ENCODE measurements at regions not wholly inside any gene's neighbourhood (a gene's known extent, or its start where the extent isn't known, plus 50 kb on each side); places are given as distances from the start of the nearest gene placed in this dataset.
A peak's percentile ranks its signal among the peaks of the same experiment; 100 is the strongest.

GRCh38 chr4:119794681-119795080, 166.1 kb upstream of the PDE5A start:
- Histone ChIP-seq H3K27me3 (ENCODE audit: insufficient read depth, low read length, poor library complexity) (no peaks in the 10 kb centered on the region), H3K23ac (ENCODE audit: low read length) (no peak overlapping the region), H3K4me1 (ENCODE audit: control insufficient read depth, low read depth, low read length) (no peaks in the 10 kb centered on the region), H3K4me2 (ENCODE audit: low read length) (no peak overlapping the region), H3K36me3 (ENCODE audit: control insufficient read depth, insufficient read depth, low read length) (no peaks in the 10 kb centered on the region), H3K79me2 (ENCODE audit: control insufficient read depth, insufficient read depth, low read length) (no peaks in the 10 kb centered on the region), H4K5ac (ENCODE audit: low read length) (no peak overlapping the region), H3K56ac (ENCODE audit: low read length) (no peak overlapping the region), H3K27ac (ENCODE audit: low read depth, low read length) (no peak overlapping the region), H2AK5ac (ENCODE audit: low read length) (no peak overlapping the region), H3K79me1 (ENCODE audit: low read length) (no peaks in the 10 kb centered on the region), H3K4ac (ENCODE audit: low read depth, low read length) (no peak overlapping the region), H4K8ac (ENCODE audit: low read depth, low read length) (no peak overlapping the region), H3K4me3 (ENCODE audit: low read length) (no peak overlapping the region), H2BK15ac (replicated peaks; ENCODE audit: low read depth) (no peak overlapping the region), H2BK5ac (ENCODE audit: low read length) (no peak overlapping the region), H3K9ac (ENCODE audit: low read length) (no peak overlapping the region), H2BK120ac (ENCODE audit: low read depth, low read length) (no peak overlapping the region), H3K18ac (ENCODE audit: low read length) (no peak overlapping the region)
- no peak for DNase-seq
- WGBS (ENCODE audit: extremely low coverage, insufficient coverage, low lambda C conversion rate): no CpG with 5 or more reads among the region's 4 CpGs

GRCh38 chr4:119794113-119794512, 165.5 kb upstream of the PDE5A start:
- Histone ChIP-seq H3K79me2 (ENCODE audit: control insufficient read depth, insufficient read depth, low read length) (no peaks in the 10 kb centered on the region), H3K23ac (ENCODE audit: low read length) (no peak overlapping the region), H3K56ac (ENCODE audit: low read length) (no peak overlapping the region), H3K4me3 (ENCODE audit: low read length) (no peak overlapping the region), H3K4me1 (ENCODE audit: control insufficient read depth, low read depth, low read length) (no peaks in the 10 kb centered on the region), H3K27me3 (ENCODE audit: insufficient read depth, low read length, poor library complexity) (no peaks in the 10 kb centered on the region), H3K36me3 (ENCODE audit: control insufficient read depth, insufficient read depth, low read length) (no peaks in the 10 kb centered on the region), H2BK5ac (ENCODE audit: low read length) (no peak overlapping the region), H3K18ac (ENCODE audit: low read length) (no peak overlapping the region), H2AK5ac (ENCODE audit: low read length) (no peak overlapping the region), H4K5ac (ENCODE audit: low read length) (no peak overlapping the region), H2BK120ac (ENCODE audit: low read depth, low read length) (no peak overlapping the region), H2BK15ac (replicated peaks; ENCODE audit: low read depth) (no peak overlapping the region), H4K8ac (ENCODE audit: low read depth, low read length) (no peak overlapping the region), H3K4me2 (ENCODE audit: low read length) (no peak overlapping the region), H3K79me1 (ENCODE audit: low read length) (no peaks in the 10 kb centered on the region), H3K9ac (ENCODE audit: low read length) (no peak overlapping the region), H3K4ac (ENCODE audit: low read depth, low read length) (no peak overlapping the region), H3K27ac (ENCODE audit: low read depth, low read length) (no peak overlapping the region)
- no CpG with 5 or more reads among the region's 4 CpGs for WGBS (ENCODE audit: extremely low coverage, insufficient coverage, low lambda C conversion rate)
- DNase-seq: no peak

DNA sequence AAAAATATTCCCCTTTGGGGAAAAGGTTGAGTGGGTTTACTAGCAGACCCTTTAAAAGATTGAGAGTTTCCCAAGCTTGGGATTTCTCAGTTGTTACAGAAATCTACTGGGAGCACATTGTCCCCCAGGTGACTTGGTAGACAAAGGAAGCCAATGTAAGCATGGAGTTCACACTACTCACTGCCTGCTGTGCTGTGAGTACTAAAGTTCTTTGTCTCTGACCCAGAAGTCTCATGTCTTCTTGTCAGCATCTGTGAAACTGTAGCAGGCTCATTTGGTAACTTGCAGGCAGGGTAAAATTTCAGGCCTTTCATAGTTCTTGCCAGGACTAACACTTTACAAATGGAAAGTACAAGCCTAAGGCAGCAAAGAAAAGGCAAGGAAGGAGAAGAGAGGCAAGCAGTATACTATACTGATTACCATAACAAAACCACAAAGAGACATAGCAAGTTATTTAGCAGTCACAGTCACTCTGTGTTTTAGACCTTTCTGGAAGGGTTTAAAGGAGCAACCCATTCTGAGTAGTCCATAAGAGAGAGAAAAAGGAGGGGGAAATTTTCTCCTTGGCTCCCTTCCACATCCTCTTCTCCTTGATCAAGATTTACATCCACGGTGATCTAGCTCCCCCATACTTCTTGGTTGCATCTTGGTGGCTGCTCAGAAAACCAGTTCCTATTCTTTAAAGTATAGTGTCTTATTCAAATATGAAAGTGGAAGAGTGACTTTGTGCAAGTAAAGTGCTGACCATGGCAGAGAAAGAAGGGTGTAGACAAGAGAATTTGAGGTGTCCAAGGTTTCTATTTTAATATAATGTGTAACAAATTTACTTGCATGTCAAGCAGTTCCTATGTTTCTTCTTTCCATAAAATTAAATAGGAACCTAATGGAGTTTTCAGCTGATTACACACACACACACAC, 160.0 kb upstream of the PDE5A start:
- Histone ChIP-seq H4K8ac (ENCODE audit: low read depth, low read length) (no peak overlapping the region), H3K79me1 (ENCODE audit: low read length) (no peaks in the 10 kb centered on the region), H3K79me2 (ENCODE audit: control insufficient read depth, insufficient read depth, low read length) (no peaks in the 10 kb centered on the region), H3K23ac (ENCODE audit: low read length) (no peak overlapping the region), H2BK15ac (replicated peaks; ENCODE audit: low read depth) (no peak overlapping the region), H4K5ac (ENCODE audit: low read length) (no peak overlapping the region), H2AK5ac (ENCODE audit: low read length) (no peak overlapping the region), H3K9ac (ENCODE audit: low read length) (no peak overlapping the region), H3K36me3 (ENCODE audit: control insufficient read depth, insufficient read depth, low read length) (no peaks in the 10 kb centered on the region), H3K4me3 (ENCODE audit: low read length) (no peak overlapping the region), H3K4me2 (ENCODE audit: low read length) (no peak overlapping the region), H3K56ac (ENCODE audit: low read length) (no peak overlapping the region), H3K4me1 (ENCODE audit: control insufficient read depth, low read depth, low read length) (no peaks in the 10 kb centered on the region), H3K4ac (ENCODE audit: low read depth, low read length) (no peak overlapping the region), H2BK120ac (ENCODE audit: low read depth, low read length) (no peak overlapping the region), H3K27me3 (ENCODE audit: insufficient read depth, low read length, poor library complexity) (no peaks in the 10 kb centered on the region), H2BK5ac (ENCODE audit: low read length) (no peak overlapping the region), H3K27ac (ENCODE audit: low read depth, low read length) (no peak overlapping the region), H3K18ac (ENCODE audit: low read length) (no peak overlapping the region)
- peak; percentile 18 for DNase-seq
- no CpG with 5 or more reads among the region's 1 CpG for WGBS (ENCODE audit: extremely low coverage, insufficient coverage, low lambda C conversion rate)

DNA sequence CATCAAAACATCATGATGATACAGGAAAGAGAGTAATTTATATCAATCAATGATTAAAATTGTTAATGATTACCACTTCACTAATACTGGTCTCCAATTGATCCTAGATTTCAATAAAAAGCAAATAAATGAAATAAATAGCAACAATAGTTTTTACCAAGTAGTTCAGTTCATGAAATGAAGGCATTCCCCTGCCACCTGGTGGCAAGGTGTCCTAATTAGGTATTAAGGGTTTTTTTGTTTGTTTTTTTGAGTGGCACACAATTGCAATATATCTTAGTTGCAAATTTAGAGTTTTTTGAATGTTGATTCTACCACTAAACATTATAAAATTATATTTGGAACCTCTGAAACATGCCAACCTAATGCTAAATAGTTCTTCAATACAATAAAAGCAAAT, 157.4 kb upstream of the PDE5A start:
- Histone ChIP-seq H4K8ac (ENCODE audit: low read depth, low read length) (no peak overlapping the region), H3K79me2 (ENCODE audit: control insufficient read depth, insufficient read depth, low read length) (no peaks in the 10 kb centered on the region), H3K56ac (ENCODE audit: low read length) (no peak overlapping the region), H3K4me1 (ENCODE audit: control insufficient read depth, low read depth, low read length) (no peaks in the 10 kb centered on the region), H4K5ac (ENCODE audit: low read length) (no peak overlapping the region), H3K9ac (ENCODE audit: low read length) (no peak overlapping the region), H2AK5ac (ENCODE audit: low read length) (no peak overlapping the region), H3K27me3 (ENCODE audit: insufficient read depth, low read length, poor library complexity) (no peaks in the 10 kb centered on the region), H3K4me3 (ENCODE audit: low read length) (no peak overlapping the region), H3K4ac (ENCODE audit: low read depth, low read length) (no peak overlapping the region), H3K36me3 (ENCODE audit: control insufficient read depth, insufficient read depth, low read length) (no peaks in the 10 kb centered on the region), H2BK120ac (ENCODE audit: low read depth, low read length) (no peak overlapping the region), H3K4me2 (ENCODE audit: low read length) (no peak overlapping the region), H3K23ac (ENCODE audit: low read length) (no peak overlapping the region), H2BK15ac (replicated peaks; ENCODE audit: low read depth) (no peak overlapping the region), H3K18ac (ENCODE audit: low read length) (no peak overlapping the region), H3K79me1 (ENCODE audit: low read length) (no peaks in the 10 kb centered on the region), H2BK5ac (ENCODE audit: low read length) (no peak overlapping the region), H3K27ac (ENCODE audit: low read depth, low read length) (no peak overlapping the region)
- DNase-seq: peak; percentile 18

- H3K23ac ChIP-seq (ENCODE audit: low read length): no peak overlapping the region
- no peak overlapping the region for H3K18ac ChIP-seq (ENCODE audit: low read length)
- H3K9ac ChIP-seq (ENCODE audit: low read length): no peak overlapping the region
- no peaks in the 10 kb centered on the region for H3K79me2 ChIP-seq (ENCODE audit: control insufficient read depth, insufficient read depth, low read length)
- no peak overlapping the region for H3K4me2 ChIP-seq (ENCODE audit: low read length)
- no peak overlapping the region for H2BK120ac ChIP-seq (ENCODE audit: low read depth, low read length)
- H3K36me3 ChIP-seq (ENCODE audit: control insufficient read depth, insufficient read depth, low read length): no peaks in the 10 kb centered on the region
- DNase-seq: no peak
- no CpG with 5 or more reads among the region's 4 CpGs for WGBS (ENCODE audit: extremely low coverage, insufficient coverage, low lambda C conversion rate)
- H3K4ac ChIP-seq (ENCODE audit: low read depth, low read length): no peak overlapping the region
- no peak overlapping the region for H3K27ac ChIP-seq (ENCODE audit: low read depth, low read length)
- H3K56ac ChIP-seq (ENCODE audit: low read length): no peak overlapping the region
- H3K4me1 ChIP-seq (ENCODE audit: control insufficient read depth, low read depth, low read length): no peaks in the 10 kb centered on the region
- H2AK5ac ChIP-seq (ENCODE audit: low read length): no peak overlapping the region
- no peaks in the 10 kb centered on the region for H3K79me1 ChIP-seq (ENCODE audit: low read length)
- H4K8ac ChIP-seq (ENCODE audit: low read depth, low read length): no peak overlapping the region
- no peak overlapping the region for H4K5ac ChIP-seq (ENCODE audit: low read length)
- no peak overlapping the region for H2BK15ac ChIP-seq (replicated peaks; ENCODE audit: low read depth)
- H3K27me3 ChIP-seq (ENCODE audit: insufficient read depth, low read length, poor library complexity): no peaks in the 10 kb centered on the region
- H3K4me3 ChIP-seq (ENCODE audit: low read length): no peak overlapping the region
- no peak overlapping the region for H2BK5ac ChIP-seq (ENCODE audit: low read length)
These were observed 154.8 kb upstream of the PDE5A start for GRCh38 chr4:119783189-119783983.
